Osteoblast (primary cell): ENCODE measurements at regions not wholly inside any gene's neighbourhood (a gene's known extent, or its start where the extent isn't known, plus 50 kb on each side); places are given as distances from the start of the nearest gene placed in this dataset.

Experiments used
- DNase-seq: peaks from one replicate; pipeline ENCODE4 v3.0.0; 2011; ENCODE audit warnings: low spot score, mixed read lengths; ENCODE audit not compliant: insufficient read length; ENCODE audit errors: missing footprints
- H2AFZ ChIP-seq: 2 replicates; pipeline ENCODE4 v1.6.0; 2011; ENCODE audit warnings: mild to moderate bottlenecking, low read length
- H3K27ac ChIP-seq: 2 replicates; pipeline ENCODE4 v1.5.1; 2011; ENCODE audit warnings: mild to moderate bottlenecking, low read depth, low read length, moderate library complexity
- H3K27me3 ChIP-seq: 2 replicates; pipeline ENCODE4 v1.6.0; 2012; ENCODE audit warnings: mild to moderate bottlenecking, control low read depth, inconsistent platforms, low read length, moderate library complexity; ENCODE audit not compliant: insufficient read depth
- H3K36me3 ChIP-seq: 2 replicates; pipeline ENCODE4 v1.5.1; 2011; ENCODE audit warnings: mild to moderate bottlenecking, low read length, control low read depth, moderate library complexity; ENCODE audit not compliant: insufficient read depth
- H3K4me1 ChIP-seq: 2 replicates; pipeline ENCODE4 v1.5.1; 2011; ENCODE audit warnings: mild to moderate bottlenecking, low read length, control low read depth, moderate library complexity; ENCODE audit not compliant: insufficient read depth
- H3K4me2 ChIP-seq: 2 replicates; pipeline ENCODE4 v1.6.0; 2011; ENCODE audit warnings: mild to moderate bottlenecking, low read length; ENCODE audit not compliant: insufficient read depth
- H3K4me3 ChIP-seq: fragments of 200-600 bp; sonication (generic); 3 replicates; pipeline ENCODE4 v1.5.1; 2012; ENCODE audit warnings: mild to moderate bottlenecking, low read length, inconsistent platforms; ENCODE audit not compliant: insufficient read depth
- H3K79me2 ChIP-seq: 2 replicates; pipeline ENCODE4 v1.6.0; 2012; ENCODE audit warnings: mild to moderate bottlenecking, low read length, control low read depth, inconsistent platforms; ENCODE audit not compliant: insufficient read depth
- H3K9me3 ChIP-seq: 2 replicates; pipeline ENCODE4 v1.5.1; 2011; ENCODE audit warnings: low read depth, low read length, control low read depth
- H4K20me1 ChIP-seq: 2 replicates; pipeline ENCODE4 v1.6.0; 2012; ENCODE audit warnings: mild to moderate bottlenecking, low read length, control low read depth; ENCODE audit not compliant: insufficient read depth
- CTCF ChIP-seq: IDR thresholded peaks from 2 replicates; pipeline ENCODE4 v1.5.1; 2011; ENCODE audit warnings: mild to moderate bottlenecking, low read depth, low read length, moderate library complexity; ENCODE audit errors: extremely low read depth

GRCh38 chr2:22995576-22995975, 389.4 kb upstream of the KLHL29 start:
- Histone ChIP-seq H3K4me2 (no peak overlapping the region), H3K4me1 (no peaks in the 10 kb centered on the region), H3K4me3 (no peak overlapping the region), H3K79me2 (no peaks in the 10 kb centered on the region), H4K20me1 (no peaks in the 10 kb centered on the region), H2AFZ (no peak overlapping the region), H3K9me3 (no peaks in the 10 kb centered on the region), H3K27ac (no peak overlapping the region), H3K27me3 (no peaks in the 10 kb centered on the region), H3K36me3 (no peaks in the 10 kb centered on the region)
- no peak for DNase-seq
- no peak for TF ChIP-seq CTCF

- DNase-seq, result no peak
- Histone ChIP-seq H3K9me3 (no peaks in the 10 kb centered on the region), H3K4me3 (no peak overlapping the region), H3K27ac (no peak overlapping the region), H4K20me1 (no peaks in the 10 kb centered on the region), H3K36me3 (no peaks in the 10 kb centered on the region), H2AFZ (no peak overlapping the region), H3K27me3 (no peaks in the 10 kb centered on the region), H3K4me1 (no peaks in the 10 kb centered on the region), H3K4me2 (no peak overlapping the region), H3K79me2 (no peaks in the 10 kb centered on the region)
- no peak for TF ChIP-seq CTCF
Observed at GRCh38 chr2:22996911-22997310, 388.1 kb upstream of the KLHL29 start.

- no peak overlapping the region for H3K4me2 ChIP-seq
- peaks cover under 1% of the 10 kb centered on the region for H3K9me3 ChIP-seq
- H3K27me3 ChIP-seq, result no peaks in the 10 kb centered on the region
- no peaks in the 10 kb centered on the region for H4K20me1 ChIP-seq
- no peak overlapping the region for H3K4me3 ChIP-seq
- H3K4me1 ChIP-seq, result no peaks in the 10 kb centered on the region
- H3K79me2 ChIP-seq, result no peaks in the 10 kb centered on the region
- H2AFZ ChIP-seq, result no peak overlapping the region
- H3K27ac ChIP-seq, result no peak overlapping the region
- H3K36me3 ChIP-seq, result no peaks in the 10 kb centered on the region
- TF ChIP-seq CTCF, result no peak
- DNase-seq, result no peak
Observed at GRCh38 chr2:22998359-22998758, 386.6 kb upstream of the KLHL29 start.

- H2AFZ ChIP-seq, result no peak overlapping the region
- H3K4me3 ChIP-seq, result no peak overlapping the region
- no peaks in the 10 kb centered on the region for H3K79me2 ChIP-seq
- no peak overlapping the region for H3K4me2 ChIP-seq
- no peak for TF ChIP-seq CTCF
- H3K27me3 ChIP-seq, result no peaks in the 10 kb centered on the region
- H3K27ac ChIP-seq, result no peak overlapping the region
- H3K4me1 ChIP-seq, result no peaks in the 10 kb centered on the region
- DNase-seq, result no peak
- no peaks in the 10 kb centered on the region for H3K36me3 ChIP-seq
- no peaks in the 10 kb centered on the region for H4K20me1 ChIP-seq
- H3K9me3 ChIP-seq, result peaks cover 3% of the 10 kb centered on the region
Observed at GRCh38 chr2:22999951-23000350, 385.0 kb upstream of the KLHL29 start.
